ENCODE measurements at regions not wholly inside any gene's neighbourhood (a gene's known extent, or its start where the extent isn't known, plus 50 kb on each side); places are given as distances from the start of the nearest gene placed in this dataset.

- CTCF ChIA-PET, result interaction anchor here (0.6 kb wide), 1 partner anchor 15 kb away, joined by 3 read pairs; no protein-coding TSS in a partner anchor
- no peak for DNase-seq
- peaks cover 2% of the 10 kb centered on the region for H3K9me3 Mint-ChIP-seq
- no peak overlapping the region for H3K4me3 Mint-ChIP-seq
- H3K27ac Mint-ChIP-seq, result no peak overlapping the region
- no peaks in the 10 kb centered on the region for H3K27me3 Mint-ChIP-seq
- no peaks in the 10 kb centered on the region for H3K4me1 Mint-ChIP-seq
- H3K36me3 Mint-ChIP-seq, result no peaks in the 10 kb centered on the region
Measured at GRCh38 chr5:125103459-125103858, 357.0 kb upstream of the ZNF608 start.

GRCh38 chr5:125106271-125106670 lies 359.8 kb upstream of the ZNF608 start:
- Mint-ChIP-seq H3K27me3 (no peaks in the 10 kb centered on the region), H3K36me3 (no peaks in the 10 kb centered on the region), H3K4me1 (no peaks in the 10 kb centered on the region), H3K9me3 (peaks cover 2% of the 10 kb centered on the region), H3K27ac (no peak overlapping the region), H3K4me3 (no peak overlapping the region)
- no peak for DNase-seq
- CTCF ChIA-PET, result no interaction called here

- no peaks in the 10 kb centered on the region for H3K4me1 Mint-ChIP-seq
- H3K9me3 Mint-ChIP-seq, result peaks cover 6% of the 10 kb centered on the region
- CTCF ChIA-PET, result no interaction called here
- no peaks in the 10 kb centered on the region for H3K27me3 Mint-ChIP-seq
- no peaks in the 10 kb centered on the region for H3K36me3 Mint-ChIP-seq
- no peak for DNase-seq
- no peak overlapping the region for H3K27ac Mint-ChIP-seq
- no peak overlapping the region for H3K4me3 Mint-ChIP-seq
Measured at GRCh38 chr5:125106881-125107280, 360.4 kb upstream of the ZNF608 start.

- H3K36me3 Mint-ChIP-seq, result no peaks in the 10 kb centered on the region
Measured at GRCh38 chr5:125109293-125109692, 362.9 kb upstream of the ZNF608 start.

GRCh38 chr5:125109816-125110215 lies 363.4 kb upstream of the ZNF608 start:
- Mint-ChIP-seq H3K27ac (no peak overlapping the region), H3K4me3 (no peak overlapping the region), H3K9me3 (peaks cover 6% of the 10 kb centered on the region), H3K4me1 (no peaks in the 10 kb centered on the region), H3K27me3 (no peaks in the 10 kb centered on the region), H3K36me3 (no peaks in the 10 kb centered on the region)
- CTCF ChIA-PET, result no interaction called here
- no peak for DNase-seq

More at GRCh38 chr5:125109293-125109692, 362.9 kb upstream of the ZNF608 start:
- Mint-ChIP-seq H3K4me1 (no peaks in the 10 kb centered on the region), H3K27me3 (no peaks in the 10 kb centered on the region), H3K9me3 (peaks cover 6% of the 10 kb centered on the region), H3K4me3 (no peak overlapping the region), H3K27ac (no peak overlapping the region)
- CTCF ChIA-PET, result no interaction called here
- no peak for DNase-seq

- CTCF ChIA-PET, result no interaction called here
- DNase-seq, result no peak
- no peak overlapping the region for H3K4me3 Mint-ChIP-seq
Measured at GRCh38 chr5:125112196-125112595, 365.8 kb upstream of the ZNF608 start.

GRCh38 chr5:125113328-125113727 lies 366.9 kb upstream of the ZNF608 start:
- Mint-ChIP-seq H3K36me3 (no peaks in the 10 kb centered on the region), H3K4me3 (no peak overlapping the region), H3K9me3 (peaks cover 6% of the 10 kb centered on the region), H3K4me1 (no peaks in the 10 kb centered on the region), H3K27me3 (no peaks in the 10 kb centered on the region), H3K27ac (no peak overlapping the region)
- CTCF ChIA-PET, result no interaction called here
- DNase-seq, result no peak

More at GRCh38 chr5:125112196-125112595, 365.8 kb upstream of the ZNF608 start:
- H3K36me3 Mint-ChIP-seq, result no peaks in the 10 kb centered on the region
- peaks cover 6% of the 10 kb centered on the region for H3K9me3 Mint-ChIP-seq
- no peak overlapping the region for H3K27ac Mint-ChIP-seq
- H3K4me1 Mint-ChIP-seq, result no peaks in the 10 kb centered on the region
- no peaks in the 10 kb centered on the region for H3K27me3 Mint-ChIP-seq

GRCh38 chr5:125115195-125115525 lies 368.7 kb upstream of the ZNF608 start:
- Mint-ChIP-seq H3K4me1 (no peaks in the 10 kb centered on the region), H3K9me3 (peaks cover 7% of the 10 kb centered on the region), H3K4me3 (no peak overlapping the region), H3K27me3 (no peaks in the 10 kb centered on the region), H3K36me3 (no peaks in the 10 kb centered on the region), H3K27ac (no peak overlapping the region)
- DNase-seq, result no peak
- CTCF ChIA-PET, result no interaction called here

- H3K4me3 Mint-ChIP-seq, result no peak overlapping the region
- CTCF ChIA-PET, result no interaction called here
- no peaks in the 10 kb centered on the region for H3K27me3 Mint-ChIP-seq
- H3K36me3 Mint-ChIP-seq, result no peaks in the 10 kb centered on the region
- no peak overlapping the region for H3K27ac Mint-ChIP-seq
- H3K4me1 Mint-ChIP-seq, result no peaks in the 10 kb centered on the region
- DNase-seq, result no peak
- H3K9me3 Mint-ChIP-seq, result peaks cover 3% of the 10 kb centered on the region
Measured at GRCh38 chr5:125117566-125117965, 371.1 kb upstream of the ZNF608 start.

GRCh38 chr5:125120012-125120411 lies 373.6 kb upstream of the ZNF608 start:
- CTCF ChIA-PET, result no interaction called here

GRCh38 chr5:125125031-125125823 lies 378.8 kb upstream of the ZNF608 start:
- CTCF ChIA-PET, result no interaction called here
- Mint-ChIP-seq H3K27me3 (no peaks in the 10 kb centered on the region), H3K27ac (no peak overlapping the region), H3K4me3 (no peak overlapping the region), H3K36me3 (no peaks in the 10 kb centered on the region), H3K9me3 (peaks cover 2% of the 10 kb centered on the region), H3K4me1 (no peaks in the 10 kb centered on the region)
- DNase-seq, result no peak

More at GRCh38 chr5:125120012-125120411, 373.6 kb upstream of the ZNF608 start:
- H3K27ac Mint-ChIP-seq, result no peak overlapping the region
- H3K4me1 Mint-ChIP-seq, result no peaks in the 10 kb centered on the region
- H3K9me3 Mint-ChIP-seq, result peaks cover 3% of the 10 kb centered on the region
- DNase-seq, result no peak
- no peak overlapping the region for H3K4me3 Mint-ChIP-seq
- no peaks in the 10 kb centered on the region for H3K36me3 Mint-ChIP-seq
- no peaks in the 10 kb centered on the region for H3K27me3 Mint-ChIP-seq

- no peaks in the 10 kb centered on the region for H3K36me3 Mint-ChIP-seq
- H3K27ac Mint-ChIP-seq, result no peak overlapping the region
- no peak for DNase-seq
- no peak overlapping the region for H3K4me3 Mint-ChIP-seq
- peaks cover 2% of the 10 kb centered on the region for H3K9me3 Mint-ChIP-seq
- H3K4me1 Mint-ChIP-seq, result no peaks in the 10 kb centered on the region
- no peaks in the 10 kb centered on the region for H3K27me3 Mint-ChIP-seq
- CTCF ChIA-PET, result no interaction called here
Measured at GRCh38 chr5:125126050-125126449, 379.6 kb upstream of the ZNF608 start.

- CTCF ChIA-PET, result no interaction called here
- no peaks in the 10 kb centered on the region for H3K27me3 Mint-ChIP-seq
- H3K27ac Mint-ChIP-seq, result no peak overlapping the region
- H3K4me1 Mint-ChIP-seq, result no peaks in the 10 kb centered on the region
- DNase-seq, result no peak
- H3K36me3 Mint-ChIP-seq, result no peaks in the 10 kb centered on the region
- H3K9me3 Mint-ChIP-seq, result peaks cover 2% of the 10 kb centered on the region
- no peak overlapping the region for H3K4me3 Mint-ChIP-seq
Measured at GRCh38 chr5:125129151-125129806, 382.8 kb upstream of the ZNF608 start.

GRCh38 chr5:125130591-125130990 lies 384.2 kb upstream of the ZNF608 start:
- Mint-ChIP-seq H3K27ac (no peak overlapping the region), H3K36me3 (no peaks in the 10 kb centered on the region)
- CTCF ChIA-PET, result no interaction called here

More at GRCh38 chr5:125130591-125130990, 384.2 kb upstream of the ZNF608 start:
- Mint-ChIP-seq H3K4me3 (no peak overlapping the region), H3K9me3 (peaks cover 2% of the 10 kb centered on the region), H3K4me1 (no peaks in the 10 kb centered on the region), H3K27me3 (no peaks in the 10 kb centered on the region)
- no peak for DNase-seq
